ENCODE measurements at regions not wholly inside any gene's neighbourhood (a gene's known extent, or its start where the extent isn't known, plus 50 kb on each side); places are given as distances from the start of the nearest gene placed in this dataset.

- TF ChIP-seq CTCF (conservative IDR thresholded peaks at IDR 0.05), result no peak
- no CpG with 5 or more reads among the region's 3 CpGs for WGBS (ENCODE audit: extremely low coverage, insufficient read length, low lambda C conversion rate)
- peaks cover 3% of the 10 kb centered on the region; the same call in 1 of the 2 replicates for H3K4me1 ChIP-seq (ENCODE audit: insufficient read depth, low read length)
- no peak for DNase-seq
- no peak overlapping the region for H3K27ac ChIP-seq (ENCODE audit: insufficient read length, low read depth, low read length)
- H4K5ac ChIP-seq (ENCODE audit: insufficient read length, low read depth, low read length), result no peak overlapping the region
- no peak overlapping the region for H3K4ac ChIP-seq (ENCODE audit: low read depth, low read length)
- Mint-ChIP-seq H3K9me3 (no peaks in the 10 kb centered on the region; a peak in 1 of 5 replicates), H3K27me3 (ENCODE audit: low read depth) (peaks cover 24% of the 10 kb centered on the region), H3K36me3 (ENCODE audit: insufficient read depth in 1 of 3, low read depth in 3 of 3) (no peaks in the 10 kb centered on the region), H3K27ac (no peak overlapping the region), H3K4me1 (peaks cover 5 to 6% of the 10 kb centered on the region in 2 experiments), H3K4me3 (no peak overlapping the region)
- no peak overlapping the region for H3K9ac ChIP-seq (ENCODE audit: extremely low read depth, insufficient read length, low read length)
- H2BK15ac ChIP-seq (ENCODE audit: low read depth, low read length), result no peak overlapping the region
- H4K91ac ChIP-seq (ENCODE audit: insufficient read length, low read depth, low read length), result no peak overlapping the region
- H3K23ac ChIP-seq (ENCODE audit: insufficient read length, low read depth, low read length), result no peak overlapping the region
- H4K8ac ChIP-seq (replicated peaks; ENCODE audit: insufficient read length, low read depth, low read length), result no peak overlapping the region
- H3K14ac ChIP-seq (ENCODE audit: insufficient read depth, low read length), result no peak overlapping the region
- H3K23me2 ChIP-seq (ENCODE audit: insufficient read length, low read depth, low read length, poor library complexity, severe bottlenecking), result no peaks in the 10 kb centered on the region
- H3T11ph ChIP-seq (ENCODE audit: low read length), result no peak overlapping the region
- H4K20me1 ChIP-seq (ENCODE audit: control insufficient read depth, insufficient read depth, insufficient read length), result no peaks in the 10 kb centered on the region
- H3K4me2 ChIP-seq (ENCODE audit: insufficient read depth, insufficient read length, low read length), result no peak overlapping the region
- H2BK12ac ChIP-seq (ENCODE audit: insufficient read length, low read depth, low read length), result no peak overlapping the region
- no peak overlapping the region for H3K18ac ChIP-seq (ENCODE audit: insufficient read length, low read depth, low read length)
- no peaks in the 10 kb centered on the region for H3K79me1 ChIP-seq (ENCODE audit: insufficient read depth, low read depth, low read length, poor library complexity, severe bottlenecking)
- no peaks in the 10 kb centered on the region for H3K9me3 ChIP-seq (ENCODE audit: control insufficient read depth, low read depth, low read length)
- H2BK5ac ChIP-seq (ENCODE audit: insufficient read length, low read length), result no peak overlapping the region
- no peaks in the 10 kb centered on the region for H3K27me3 ChIP-seq (ENCODE audit: insufficient read depth, low read length)
- H2BK120ac ChIP-seq (ENCODE audit: low read depth, low read length, poor library complexity, severe bottlenecking), result no peak overlapping the region
- no peak overlapping the region for H3K56ac ChIP-seq (ENCODE audit: insufficient read length, low read depth, low read length)
- H2AK5ac ChIP-seq (ENCODE audit: insufficient read length, low read length), result no peak overlapping the region
- no peak overlapping the region for H2AFZ ChIP-seq (ENCODE audit: low read length)
- no peaks in the 10 kb centered on the region for H3K79me2 ChIP-seq (ENCODE audit: insufficient read depth, low read length)
- no peak overlapping the region for H2BK20ac ChIP-seq (ENCODE audit: low read depth, low read length, poor library complexity, severe bottlenecking)
Observed at GRCh38 chr10:120014031-120014430, 121.5 kb downstream of the SEC23IP start.

Data from H9 (cell line).